A673 (cell line): ENCODE measurements at regions not wholly inside any gene's neighbourhood (a gene's known extent, or its start where the extent isn't known, plus 50 kb on each side); places are given as distances from the start of the nearest gene placed in this dataset.

Source experiments
- BruUV-seq: library from RNA; stranded (reverse); fragments of 400-500 nt; replicated peaks from 2 replicates; lab custom pipeline; 2021; lab: Mats Ljungman, UMichigan
- CTCF ChIA-PET: fragments of 300-600 bp; sonication (Branson Sonifier 250); formaldehyde crosslinking; loops from one replicate; lab custom pipeline; 2022; ENCODE audit warnings: antibody characterized with exemption; lab: Charles Lee
- POLR2A ChIA-PET: fragments of 300-600 bp; sonication (Branson Sonifier 250); formaldehyde crosslinking; loops from one replicate; lab custom pipeline; 2022; ENCODE audit warnings: antibody characterized with exemption; ENCODE audit not compliant: low non-redundant PET; lab: Charles Lee
- DNase-seq: peaks from one replicate; pipeline ENCODE4 v3.0.0-alpha.2; 2015; ENCODE audit warnings: low spot score
- H3K27ac ChIP-seq: fragments of 200-600 bp; sonication (generic); 2 replicates; pipeline ENCODE4 v1.5.1; 2016; ENCODE audit warnings: mixed run types, low read depth, mild to moderate bottlenecking, mixed read lengths, antibody characterized with exemption, low read length; ENCODE audit not compliant: poor library complexity, severe bottlenecking
- H3K27me3 ChIP-seq: fragments of 200-600 bp; sonication (generic); replicated peaks from 2 replicates; pipeline ENCODE4 v1.6.1; 2017; ENCODE audit warnings: mixed run types, low read depth, mild to moderate bottlenecking, mixed read lengths, antibody characterized with exemption, low read length; ENCODE audit not compliant: insufficient read depth, poor library complexity
- H3K36me3 ChIP-seq: fragments of 200-600 bp; sonication (generic); 2 replicates; pipeline ENCODE4 v1.6.1; 2016; ENCODE audit warnings: mixed run types, mild to moderate bottlenecking, mixed read lengths, antibody characterized with exemption, low read length; ENCODE audit not compliant: insufficient read depth, poor library complexity, severe bottlenecking
- H3K4me1 ChIP-seq: fragments of 200-600 bp; sonication (generic); 2 replicates; pipeline ENCODE4 v1.6.1; 2017; ENCODE audit warnings: mixed run types, mild to moderate bottlenecking, mixed read lengths, antibody characterized with exemption, low read length; ENCODE audit not compliant: insufficient read depth, poor library complexity, severe bottlenecking
- H3K4me3 ChIP-seq: fragments of 200-600 bp; sonication (generic); 2 replicates; pipeline ENCODE4 v1.5.1; 2016; ENCODE audit warnings: low read depth, mixed run types, mild to moderate bottlenecking, mixed read lengths, low read length; ENCODE audit not compliant: poor library complexity, severe bottlenecking
- H3K9me3 ChIP-seq: fragments of 200-600 bp; sonication (generic); 2 replicates; pipeline ENCODE4 v1.6.1; 2016; ENCODE audit warnings: mixed run types, low read depth, mild to moderate bottlenecking, mixed read lengths, antibody characterized with exemption, low read length; ENCODE audit not compliant: poor library complexity, severe bottlenecking
- EZH2 ChIP-seq: fragments of 200-600 bp; sonication (generic); IDR thresholded peaks from 2 replicates; pipeline ENCODE4 v1.6.1; 2017; ENCODE audit warnings: borderline replicate concordance, low read depth, mild to moderate bottlenecking, mixed read lengths, antibody characterized with exemption, low read length; ENCODE audit not compliant: poor library complexity, severe bottlenecking
- intact Hi-C: fragments of 100-400 bp; cut with micrococcal nuclease; formaldehyde crosslinking; loops from one replicate; pipeline ENCODE4 v1.10.0; 2022; ENCODE audit not compliant: unreplicated experiment
- TF ChIP-seq, protein P1 (sequence below): fragments of 300-800, 200-600 bp; sonication (generic); conservative IDR thresholded peaks from 2 replicates; pipeline ENCODE4 v1.5.1; 2017; ENCODE audit warnings: low read depth, mild to moderate bottlenecking, antibody characterized with exemption, low read length, moderate library complexity, mixed read lengths

DNA sequence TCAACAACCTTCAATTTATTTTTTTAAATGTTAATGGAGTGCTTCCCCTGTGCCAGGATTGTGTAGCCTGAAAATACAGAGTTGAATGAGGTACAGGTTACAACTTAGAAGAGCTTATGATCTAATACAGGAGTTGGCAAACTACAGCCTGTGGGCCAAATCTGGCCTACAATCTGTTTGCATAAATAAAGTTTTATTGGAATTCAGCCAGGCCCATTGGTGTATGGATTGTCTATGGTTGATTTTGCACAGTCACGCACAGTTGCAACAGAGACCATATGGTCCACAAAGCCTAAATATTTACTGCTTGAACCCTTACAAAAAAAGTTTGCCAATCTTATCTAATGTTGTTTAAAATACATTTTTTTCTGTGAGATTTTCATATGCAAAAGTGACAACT is 177.3 kb upstream of the CCN2 start:
- CTCF ChIA-PET: no interaction called here
- Histone ChIP-seq H3K36me3 (no peaks in the 10 kb centered on the region), H3K27ac (no peak overlapping the region), H3K27me3 (no peaks in the 10 kb centered on the region), H3K4me1 (peaks cover 6% of the 10 kb centered on the region), H3K9me3 (no peaks in the 10 kb centered on the region), H3K4me3 (no peak overlapping the region)
- peak; percentile 14 for DNase-seq
- no TSS peak for BruUV-seq
- POLR2A ChIA-PET: no interaction called here
- TF ChIP-seq, protein P1, sequence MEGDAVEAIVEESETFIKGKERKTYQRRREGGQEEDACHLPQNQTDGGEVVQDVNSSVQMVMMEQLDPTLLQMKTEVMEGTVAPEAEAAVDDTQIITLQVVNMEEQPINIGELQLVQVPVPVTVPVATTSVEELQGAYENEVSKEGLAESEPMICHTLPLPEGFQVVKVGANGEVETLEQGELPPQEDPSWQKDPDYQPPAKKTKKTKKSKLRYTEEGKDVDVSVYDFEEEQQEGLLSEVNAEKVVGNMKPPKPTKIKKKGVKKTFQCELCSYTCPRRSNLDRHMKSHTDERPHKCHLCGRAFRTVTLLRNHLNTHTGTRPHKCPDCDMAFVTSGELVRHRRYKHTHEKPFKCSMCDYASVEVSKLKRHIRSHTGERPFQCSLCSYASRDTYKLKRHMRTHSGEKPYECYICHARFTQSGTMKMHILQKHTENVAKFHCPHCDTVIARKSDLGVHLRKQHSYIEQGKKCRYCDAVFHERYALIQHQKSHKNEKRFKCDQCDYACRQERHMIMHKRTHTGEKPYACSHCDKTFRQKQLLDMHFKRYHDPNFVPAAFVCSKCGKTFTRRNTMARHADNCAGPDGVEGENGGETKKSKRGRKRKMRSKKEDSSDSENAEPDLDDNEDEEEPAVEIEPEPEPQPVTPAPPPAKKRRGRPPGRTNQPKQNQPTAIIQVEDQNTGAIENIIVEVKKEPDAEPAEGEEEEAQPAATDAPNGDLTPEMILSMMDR: no peak
- TF ChIP-seq EZH2: no peak
- intact Hi-C loops: no loop called here

DNA sequence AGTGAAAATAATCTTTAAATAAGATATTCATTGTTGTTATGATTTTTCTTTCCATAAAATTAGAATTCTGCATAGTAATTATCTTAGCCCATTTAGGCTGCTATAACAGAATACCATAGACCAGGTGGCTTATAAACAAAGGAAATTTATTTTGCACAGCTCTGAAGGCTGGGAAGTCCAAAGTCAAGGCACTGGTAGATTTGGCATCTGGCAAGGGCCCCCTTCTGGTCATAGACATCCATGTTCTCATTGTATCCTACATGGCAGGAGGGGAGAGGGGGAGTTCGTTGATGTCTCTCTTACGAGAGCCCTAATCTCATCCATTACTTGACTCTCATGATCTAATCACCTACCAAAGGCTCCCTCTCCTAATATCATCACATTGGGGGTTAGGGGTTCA is 175.0 kb upstream of the CCN2 start:
- BruUV-seq: no TSS peak
- intact Hi-C loops: no loop called here
- DNase-seq: no peak
- no peaks in the 10 kb centered on the region for H3K9me3 ChIP-seq
- TF ChIP-seq, protein P1: no peak
- no peak for TF ChIP-seq EZH2
- H3K36me3 ChIP-seq: no peaks in the 10 kb centered on the region
- H3K4me1 ChIP-seq: no peaks in the 10 kb centered on the region
- no peak overlapping the region for H3K4me3 ChIP-seq
- ChIA-PET POLR2A (no interaction called here), CTCF (no interaction called here)
- no peak overlapping the region for H3K27ac ChIP-seq
- H3K27me3 ChIP-seq: no peaks in the 10 kb centered on the region

DNA sequence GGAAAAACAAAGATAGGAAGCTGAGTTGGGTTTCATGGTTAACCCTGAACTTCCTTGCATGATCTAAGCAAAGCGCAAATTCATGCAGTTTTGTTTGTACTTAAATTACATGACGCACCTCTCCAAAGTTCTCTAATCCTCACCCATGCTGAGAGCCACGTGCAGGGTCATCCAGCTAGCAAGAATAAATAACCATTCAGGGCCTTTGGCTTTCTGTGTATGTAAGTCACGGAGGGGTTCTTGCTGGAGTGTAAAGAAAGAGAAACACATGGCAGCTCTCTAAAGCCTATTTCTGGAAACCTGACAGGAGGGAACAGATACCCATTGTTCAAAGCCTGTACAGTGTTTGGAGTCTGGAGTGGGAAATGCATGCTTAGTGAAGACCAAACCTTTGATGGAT is 171.7 kb upstream of the CCN2 start:
- Histone ChIP-seq H3K4me1 (no peaks in the 10 kb centered on the region), H3K4me3 (no peak overlapping the region), H3K27me3 (no peaks in the 10 kb centered on the region), H3K9me3 (no peaks in the 10 kb centered on the region), H3K36me3 (no peaks in the 10 kb centered on the region), H3K27ac (no peak overlapping the region)
- DNase-seq: peak; percentile 50
- intact Hi-C loops: no loop called here
- TF ChIP-seq EZH2: no peak
- TF ChIP-seq, protein P1: no peak
- no TSS peak for BruUV-seq
- CTCF ChIA-PET: no interaction called here
- POLR2A ChIA-PET: no interaction called here
